ENCODE measurements at regions not wholly inside any gene's neighbourhood (a gene's known extent, or its start where the extent isn't known, plus 50 kb on each side); places are given as distances from the start of the nearest gene placed in this dataset.

DNA sequence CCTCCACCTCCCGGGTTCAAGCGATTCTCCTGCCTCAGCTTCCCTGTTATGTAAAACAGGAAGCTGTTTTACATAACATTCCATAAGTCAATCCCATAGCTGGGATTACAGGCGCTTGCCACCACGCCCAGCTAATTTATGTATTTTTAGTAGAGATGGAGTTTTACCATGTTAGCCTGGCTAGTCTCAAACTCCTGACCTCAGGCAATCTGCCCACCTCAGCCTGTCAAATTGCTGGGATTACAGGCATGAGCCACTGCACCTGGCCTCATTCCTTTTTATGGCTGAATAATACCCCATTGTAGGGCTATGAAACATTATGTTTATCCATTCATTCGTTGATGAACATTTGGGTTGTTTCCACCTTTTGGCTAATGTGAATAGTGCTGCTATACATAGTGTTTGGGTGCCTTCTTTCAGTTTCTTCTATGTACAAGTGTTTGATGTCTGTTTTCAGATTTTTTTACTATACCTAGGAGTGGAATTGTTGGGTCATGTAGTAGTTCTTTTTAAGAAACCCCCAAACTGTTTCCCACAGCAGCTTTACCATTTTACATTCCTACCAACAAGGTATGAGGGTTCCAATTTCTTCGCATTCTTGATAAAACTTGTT lies 138.7 kb upstream of the COL21A1 start:
- no peak for TF ChIP-seq ZNF274 (IDR thresholded peaks at IDR 0.05; ENCODE audit: low read depth, low read length)
- TF ChIP-seq YY1 (IDR thresholded peaks at IDR 0.05; ENCODE audit: insufficient read depth, insufficient read length): no peak
- TF ChIP-seq SUZ12 (IDR thresholded peaks at IDR 0.05; ENCODE audit: extremely low read depth, insufficient read depth, insufficient read length): no peak
